ENCODE measurements at regions not wholly inside any gene's neighbourhood (a gene's known extent, or its start where the extent isn't known, plus 50 kb on each side); places are given as distances from the start of the nearest gene placed in this dataset.

DNA sequence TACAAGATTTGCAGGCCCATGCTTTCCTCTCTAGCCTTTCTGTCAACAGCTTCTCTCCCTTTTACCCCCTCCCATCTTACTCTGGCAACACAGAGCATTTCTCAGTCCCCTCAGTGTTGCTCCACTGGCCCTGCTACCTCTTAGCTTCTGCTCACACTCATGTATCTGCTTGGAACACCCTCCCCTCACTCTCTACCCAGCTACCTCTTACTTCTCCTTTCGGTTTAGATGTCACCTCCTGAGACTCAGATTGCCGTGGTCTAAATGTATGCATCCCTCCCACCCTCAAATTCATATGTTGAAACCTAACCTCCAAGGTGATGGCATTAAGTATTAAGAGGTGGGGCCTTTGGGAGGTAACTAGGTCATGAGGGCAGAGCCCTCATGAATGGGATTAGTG, 80.1 kb downstream of the FOXD2 start:
- H2BK120ac ChIP-seq (replicated peaks; ENCODE audit: low read depth, low read length), result no peak overlapping the region
- H2AK5ac ChIP-seq (ENCODE audit: low read depth, low read length), result no peak overlapping the region
- no peak overlapping the region for H3K4ac ChIP-seq (replicated peaks; ENCODE audit: insufficient read length, low read depth, low read length)
- H2BK20ac ChIP-seq (ENCODE audit: low read length), result no peak overlapping the region
- DNase-seq (ENCODE audit: low read depth in 1 of 2, low spot score in 2 of 2) (no peak), FAIRE-seq (no peak)
- no peaks in the 10 kb centered on the region for H4K20me1 ChIP-seq (replicated peaks in 1 of 2; ENCODE audit: control insufficient read depth in 1 of 2, insufficient read depth in 2 of 2, low read length in 2 of 2)
- H3K9me3 ChIP-seq (ENCODE audit: insufficient read depth in 2 of 2, low read depth in 1 of 2, low read length in 1 of 2), result peaks cover 0 to 7% of the 10 kb centered on the region in 2 experiments; a peak in 1 of 4 replicates
- 87% methylated on average over 2 of the region's 2 CpGs; no CpG with 5 or more reads in 1 of the 2 experiments for WGBS, 2 experiments (ENCODE audit: extremely low coverage in 1 of 2, insufficient coverage in 1 of 2, insufficient read length in 1 of 2, insufficient replicate concordance in 2 of 2, low coverage in 1 of 2, low lambda C conversion rate in 2 of 2, missing lambda C conversion rate in 1 of 2)
- no peaks in the 10 kb centered on the region for H3K79me2 ChIP-seq (ENCODE audit: control insufficient read depth in 1 of 2, insufficient read depth in 2 of 2, low read length in 2 of 2)
- H3K4me2 ChIP-seq (ENCODE audit: insufficient read depth in 1 of 2, low read depth in 2 of 2, low read length in 2 of 2), result no peak overlapping the region
- no peaks in the 10 kb centered on the region for H3K36me3 ChIP-seq (ENCODE audit: control insufficient read depth in 2 of 4, insufficient read depth in 4 of 4, low read length in 3 of 4)
- H2BK12ac ChIP-seq (ENCODE audit: low read depth, low read length), result no peak overlapping the region
- H4K5ac ChIP-seq (ENCODE audit: insufficient read length, low read depth, low read length), result no peak overlapping the region
- H2BK15ac ChIP-seq (ENCODE audit: low read length), result no peak overlapping the region
- H3K56ac ChIP-seq (replicated peaks; ENCODE audit: insufficient read length, low read depth, low read length), result no peak overlapping the region
- H3K18ac ChIP-seq (ENCODE audit: extremely low read depth, low read length), result no peak overlapping the region
- H3K23me2 ChIP-seq (ENCODE audit: low read depth, low read length), result no peaks in the 10 kb centered on the region
- H2AFZ ChIP-seq (ENCODE audit: low read length), result no peak overlapping the region
- no peak overlapping the region for H4K8ac ChIP-seq (ENCODE audit: extremely low read depth, insufficient read depth, low read length)
- ChIA-PET POLR2A (ENCODE audit: partially characterized antibody) (interaction anchor here (2.4 kb wide), 1 partner anchor 10 kb away, joined by 6 read pairs; no protein-coding TSS in a partner anchor), CTCF (ENCODE audit: partially characterized antibody) (interaction anchor here (1.0 to 5.8 kb wide), 17 partner anchors 11 to 425 kb away, joined by 3 to 56 read pairs (median 5); partner anchors contain the start of gene FOXD2)
- H4K91ac ChIP-seq (replicated peaks; ENCODE audit: insufficient read length, low read length), result no peak overlapping the region
- H3K14ac ChIP-seq (ENCODE audit: insufficient read length), result no peak overlapping the region
- H3K27me3 ChIP-seq (replicated peaks in 1 of 4; ENCODE audit: control insufficient read depth in 3 of 4, extremely low read depth in 1 of 4, insufficient read depth in 3 of 4, low read length in 3 of 4), result peaks cover 0 to 4% (median 0%) of the 10 kb centered on the region in 4 experiments; a peak in 3 of 7 replicates
- no peak overlapping the region for H3K9ac ChIP-seq (replicated peaks in 1 of 4; ENCODE audit: extremely low read depth in 1 of 4, low read depth in 3 of 4, low read length in 3 of 4)
- H2BK5ac ChIP-seq (ENCODE audit: low read depth, low read length), result no peak overlapping the region
- no peaks in the 10 kb centered on the region; a peak in 1 of 7 replicates for H3K4me1 ChIP-seq (replicated peaks in 1 of 4; ENCODE audit: control insufficient read depth in 3 of 4, insufficient read depth in 4 of 4, low read length in 3 of 4)
- no peak overlapping the region for H3K23ac ChIP-seq (ENCODE audit: insufficient read length)
- H3K4me3 ChIP-seq (ENCODE audit: extremely low read depth in 1 of 4, insufficient read depth in 2 of 4, low read depth in 3 of 4, low read length in 4 of 4), result no peak overlapping the region
- H3K27ac ChIP-seq (ENCODE audit: low read depth, low read length), result no peak overlapping the region
- H3K79me1 ChIP-seq (ENCODE audit: low read depth, low read length), result no peaks in the 10 kb centered on the region
- TF ChIP-seq TEAD4 (IDR thresholded peaks at IDR 0.05; ENCODE audit: low read depth, low read length) (no peak), TCF12 (IDR thresholded peaks at IDR 0.05; ENCODE audit: low read depth, low read length) (no peak), CEBPB (IDR thresholded peaks at IDR 0.05; ENCODE audit: low read depth, low read length) (no peak), BCL11A (IDR thresholded peaks at IDR 0.05; ENCODE audit: low read depth in 2 of 2, low read length in 2 of 2) (no peak), ASH2L (IDR thresholded peaks at IDR 0.05; ENCODE audit: low read length) (no peak), KDM4A (IDR thresholded peaks at IDR 0.05; ENCODE audit: low read depth, low read length, severe bottlenecking) (no peak), RNF2 (IDR thresholded peaks at IDR 0.05; ENCODE audit: borderline replicate concordance, low read depth, low read length, missing control alignments, poor library complexity, severe bottlenecking) (no peak), RXRA (IDR thresholded peaks at IDR 0.05; ENCODE audit: insufficient read depth, low read depth, low read length) (no peak), TBP (IDR thresholded peaks at IDR 0.05; ENCODE audit: low read depth, low read length) (no peak), SIX5 (IDR thresholded peaks at IDR 0.05; ENCODE audit: low read depth, low read length) (no peak), CBX5 (IDR thresholded peaks at IDR 0.05; ENCODE audit: low read depth, low read length) (no peak)
- TF ChIP-seq, protein P1, sequence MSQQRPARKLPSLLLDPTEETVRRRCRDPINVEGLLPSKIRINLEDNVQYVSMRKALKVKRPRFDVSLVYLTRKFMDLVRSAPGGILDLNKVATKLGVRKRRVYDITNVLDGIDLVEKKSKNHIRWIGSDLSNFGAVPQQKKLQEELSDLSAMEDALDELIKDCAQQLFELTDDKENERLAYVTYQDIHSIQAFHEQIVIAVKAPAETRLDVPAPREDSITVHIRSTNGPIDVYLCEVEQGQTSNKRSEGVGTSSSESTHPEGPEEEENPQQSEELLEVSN (IDR thresholded peaks at IDR 0.05), result no peak
- TF ChIP-seq, protein P2, sequence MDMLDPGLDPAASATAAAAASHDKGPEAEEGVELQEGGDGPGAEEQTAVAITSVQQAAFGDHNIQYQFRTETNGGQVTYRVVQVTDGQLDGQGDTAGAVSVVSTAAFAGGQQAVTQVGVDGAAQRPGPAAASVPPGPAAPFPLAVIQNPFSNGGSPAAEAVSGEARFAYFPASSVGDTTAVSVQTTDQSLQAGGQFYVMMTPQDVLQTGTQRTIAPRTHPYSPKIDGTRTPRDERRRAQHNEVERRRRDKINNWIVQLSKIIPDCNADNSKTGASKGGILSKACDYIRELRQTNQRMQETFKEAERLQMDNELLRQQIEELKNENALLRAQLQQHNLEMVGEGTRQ (IDR thresholded peaks at IDR 0.05; ENCODE audit: low read length), result no peak

Data from H1 (cell line).